Brain microvascular endothelial cell (primary cell): ENCODE measurements at regions not wholly inside any gene's neighbourhood (a gene's known extent, or its start where the extent isn't known, plus 50 kb on each side); places are given as distances from the start of the nearest gene placed in this dataset.
"Not testable (repeated sequence)": the region's sequence is repeated elsewhere in the genome, so short reads cannot be mapped to it uniquely, and the experiment has no call there.

Experiments used
- DNase-seq: peaks from one replicate; pipeline ENCODE4 v3.0.0-alpha.2; 2020
- H3K27ac ChIP-seq: fragments of 250-450 bp; sonication (Bioruptor Pico); 2 replicates; pipeline ENCODE4 v1.5.1; 2020; ENCODE audit warnings: mild to moderate bottlenecking, moderate library complexity
- H3K27me3 ChIP-seq: fragments of 250-450 bp; sonication (Bioruptor Pico); replicated peaks from 2 replicates; pipeline ENCODE4 v1.5.1; 2020; ENCODE audit warnings: mild to moderate bottlenecking
- H3K36me3 ChIP-seq: fragments of 250-450 bp; sonication (Bioruptor Pico); replicated peaks from 2 replicates; pipeline ENCODE4 v1.5.1; 2020; ENCODE audit warnings: mild to moderate bottlenecking
- H3K4me3 ChIP-seq: 2 replicates; pipeline ENCODE4 v1.5.1; 2011; ENCODE audit warnings: low read depth, mild to moderate bottlenecking, control low read depth, low read length, moderate library complexity
- CTCF ChIP-seq: IDR thresholded peaks from 2 replicates; pipeline ENCODE4 v1.5.1; 2011; ENCODE audit warnings: low read depth, mild to moderate bottlenecking, moderate library complexity, low read length, control low read depth, inconsistent platforms; ENCODE audit errors: missing control alignments
- in situ Hi-C: cut with HindIII; loops from 2 replicates; pipeline ENCODE4 v1.10.0; 2017; ENCODE audit warnings: low sequenced_read_pairs, low pct_ligation_motif_present

GRCh38 chr14:82657186-82657675, 1123.6 kb upstream of the SEL1L start:
- in situ Hi-C loops, result no loop called here

GRCh38 chr14:82661258-82661657, 1127.6 kb upstream of the SEL1L start:
- Histone ChIP-seq H3K36me3 (no peaks in the 10 kb centered on the region), H3K4me3 (no peak overlapping the region), H3K27ac (no peak overlapping the region), H3K27me3 (no peaks in the 10 kb centered on the region)
- DNase-seq, result no peak
- no peak for TF ChIP-seq CTCF
- in situ Hi-C loops, result no loop called here

More at GRCh38 chr14:82657186-82657675, 1123.6 kb upstream of the SEL1L start:
- H3K36me3 ChIP-seq, result no peaks in the 10 kb centered on the region
- no peak for TF ChIP-seq CTCF
- no peak overlapping the region for H3K27ac ChIP-seq
- no peak for DNase-seq
- H3K4me3 ChIP-seq, result no peak overlapping the region
- H3K27me3 ChIP-seq, result no peaks in the 10 kb centered on the region

GRCh38 chr14:82667006-82667405, 1133.4 kb upstream of the SEL1L start:
- Histone ChIP-seq H3K27ac (no peak overlapping the region), H3K27me3 (no peaks in the 10 kb centered on the region), H3K36me3 (no peaks in the 10 kb centered on the region), H3K4me3 (no peak overlapping the region)
- no peak for DNase-seq
- no peak for TF ChIP-seq CTCF
- in situ Hi-C loops, result no loop called here

- no peak for DNase-seq
- TF ChIP-seq CTCF, result no peak
- no peak overlapping the region for H3K4me3 ChIP-seq
- in situ Hi-C loops, result no loop called here
- H3K36me3 ChIP-seq, result no peaks in the 10 kb centered on the region
- no peaks in the 10 kb centered on the region for H3K27me3 ChIP-seq
- H3K27ac ChIP-seq, result no peak overlapping the region
Measured at GRCh38 chr14:82667501-82667900, 1133.8 kb upstream of the SEL1L start.

- no peak for DNase-seq
- Histone ChIP-seq H3K4me3 (no peak overlapping the region), H3K27me3 (no peaks in the 10 kb centered on the region), H3K36me3 (no peaks in the 10 kb centered on the region), H3K27ac (no peak overlapping the region)
- no peak for TF ChIP-seq CTCF
- in situ Hi-C loops, result no loop called here
Measured at GRCh38 chr14:82676403-82676802, 1142.8 kb upstream of the SEL1L start.

- no peak for TF ChIP-seq CTCF
Measured at GRCh38 chr14:82689948-82690347, 1156.3 kb upstream of the SEL1L start.

GRCh38 chr14:82691191-82691590, 1157.5 kb upstream of the SEL1L start:
- in situ Hi-C loops, H3K27ac ChIP-seq, DNase-seq: not testable (repeated sequence)

More at GRCh38 chr14:82689948-82690347, 1156.3 kb upstream of the SEL1L start:
- Histone ChIP-seq H3K36me3 (no peaks in the 10 kb centered on the region), H3K4me3 (no peak overlapping the region), H3K27ac (no peak overlapping the region), H3K27me3 (no peaks in the 10 kb centered on the region)
- DNase-seq, result no peak
- in situ Hi-C loops, result no loop called here

More at GRCh38 chr14:82691191-82691590, 1157.5 kb upstream of the SEL1L start:
- not testable (repeated sequence) for H3K4me3 ChIP-seq, H3K36me3 ChIP-seq, H3K27me3 ChIP-seq
